DMS 273 (cell line): ENCODE measurements at regions not wholly inside any gene's neighbourhood (a gene's known extent, or its start where the extent isn't known, plus 50 kb on each side); places are given as distances from the start of the nearest gene placed in this dataset.

Source experiments
- DNase-seq: peaks from one replicate; lab custom pipeline; 2025; ENCODE audit not compliant: unreplicated experiment; lab: John Stamatoyannopoulos, UW

DNA sequence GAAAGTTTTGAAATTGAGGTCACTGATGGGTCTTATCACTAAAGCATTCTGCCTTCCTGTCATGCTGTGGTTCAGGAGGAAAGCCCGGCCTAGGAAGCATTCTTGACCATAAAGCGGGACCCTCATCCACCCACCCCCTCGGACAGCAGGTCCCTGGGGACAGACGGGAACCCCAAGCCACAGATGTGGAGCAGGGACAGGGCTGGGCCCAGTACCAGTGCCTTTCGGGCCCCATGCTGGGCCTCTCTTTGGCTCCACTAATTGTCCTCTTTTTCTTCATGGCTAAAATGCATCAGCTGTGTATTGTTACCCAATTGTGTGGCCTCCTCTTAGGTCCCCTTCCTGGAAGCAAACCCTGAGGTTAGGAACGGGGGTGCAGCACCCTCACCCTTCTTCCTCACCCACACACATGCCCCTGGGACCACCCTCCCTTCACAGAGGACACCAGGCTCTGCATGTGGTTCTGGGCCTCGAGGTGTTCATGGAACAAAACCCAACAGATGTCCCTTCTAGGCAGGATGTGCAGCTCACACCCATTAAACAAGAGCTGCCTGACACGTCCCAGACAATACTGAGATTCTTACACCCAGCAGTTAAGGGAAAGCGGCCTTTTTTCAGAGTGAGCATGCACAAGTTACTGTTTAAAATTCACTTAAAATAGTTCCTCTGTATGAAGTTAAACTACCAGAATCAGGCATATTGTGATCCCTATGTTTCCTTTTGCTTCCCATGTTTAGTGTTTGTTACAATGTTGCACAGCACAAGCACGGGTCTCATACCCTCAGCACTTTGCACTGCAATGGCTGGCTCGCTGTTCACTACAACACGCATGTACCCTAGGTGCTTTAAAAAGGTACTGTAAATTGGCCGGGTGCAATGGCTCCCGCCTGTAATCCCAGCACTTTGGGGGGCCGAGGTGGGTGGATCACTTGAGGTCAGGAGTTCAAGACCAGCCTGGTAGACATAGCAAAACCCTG is 807.6 kb downstream of the BRD1 start:
- no peak for DNase-seq

DNA sequence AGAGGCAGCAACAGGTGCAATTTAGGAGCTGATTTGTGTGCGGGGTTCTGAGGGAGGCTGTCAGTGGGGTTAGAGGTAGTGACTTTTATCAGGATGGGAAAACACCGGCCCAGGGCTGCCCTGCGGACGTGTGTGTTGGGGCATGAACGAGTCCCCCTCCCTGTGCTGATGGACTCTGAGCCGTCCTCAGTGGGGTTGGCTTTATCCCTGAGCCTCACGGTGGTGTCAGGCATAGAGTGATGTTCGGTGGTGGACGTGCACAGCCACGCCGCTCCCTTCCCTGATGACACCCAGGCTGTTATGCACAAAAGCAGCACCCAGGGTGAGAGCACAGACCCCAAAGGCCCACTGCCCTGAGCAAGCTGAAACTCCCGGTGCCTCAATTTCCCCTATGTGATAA is 809.1 kb downstream of the BRD1 start:
- no peak for DNase-seq

DNA sequence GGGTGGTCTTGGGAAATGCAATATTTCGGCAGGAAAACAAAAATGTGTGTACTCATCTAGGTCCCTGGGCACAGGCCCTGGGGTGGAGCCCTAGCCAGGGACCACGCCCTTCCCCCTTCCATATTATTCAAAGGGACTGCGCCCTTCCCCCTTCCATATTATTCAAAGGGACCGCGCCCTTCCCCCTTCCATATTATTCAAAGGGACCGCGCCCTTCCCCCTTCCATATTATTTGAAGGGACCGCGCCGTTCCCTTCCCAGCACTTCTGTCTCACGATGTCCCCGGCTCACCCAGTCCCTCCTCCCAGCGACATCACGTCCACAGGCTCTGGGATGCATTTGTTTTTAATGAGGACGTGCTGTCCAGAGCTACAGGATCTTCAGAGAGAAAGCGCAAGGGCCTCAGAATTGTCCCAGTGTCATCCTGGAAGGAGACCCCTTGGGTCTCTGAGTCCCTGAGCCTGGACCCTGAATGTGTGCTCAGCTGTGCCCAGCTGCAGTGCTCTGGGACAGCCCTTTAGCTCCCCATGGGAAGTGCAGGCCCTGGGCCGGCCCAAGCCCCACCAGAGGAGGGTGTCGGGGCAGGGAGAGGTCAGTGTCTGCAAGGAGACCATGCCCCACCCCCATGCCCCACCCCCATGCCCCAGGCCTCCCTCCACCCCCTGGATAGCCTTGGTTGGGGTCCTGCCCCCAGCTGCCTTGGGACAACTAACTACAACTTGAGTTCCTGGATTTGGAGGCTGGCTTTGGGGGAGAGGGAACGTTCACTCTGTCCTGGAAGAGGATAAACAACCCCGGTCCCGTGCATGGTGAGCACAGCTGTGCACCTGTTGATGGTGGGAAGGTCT is 810.0 kb downstream of the BRD1 start:
- no peak for DNase-seq

GRCh38 chr22:49016909-49017481 is 810.7 kb downstream of the BRD1 start:
- no peak for DNase-seq

DNA sequence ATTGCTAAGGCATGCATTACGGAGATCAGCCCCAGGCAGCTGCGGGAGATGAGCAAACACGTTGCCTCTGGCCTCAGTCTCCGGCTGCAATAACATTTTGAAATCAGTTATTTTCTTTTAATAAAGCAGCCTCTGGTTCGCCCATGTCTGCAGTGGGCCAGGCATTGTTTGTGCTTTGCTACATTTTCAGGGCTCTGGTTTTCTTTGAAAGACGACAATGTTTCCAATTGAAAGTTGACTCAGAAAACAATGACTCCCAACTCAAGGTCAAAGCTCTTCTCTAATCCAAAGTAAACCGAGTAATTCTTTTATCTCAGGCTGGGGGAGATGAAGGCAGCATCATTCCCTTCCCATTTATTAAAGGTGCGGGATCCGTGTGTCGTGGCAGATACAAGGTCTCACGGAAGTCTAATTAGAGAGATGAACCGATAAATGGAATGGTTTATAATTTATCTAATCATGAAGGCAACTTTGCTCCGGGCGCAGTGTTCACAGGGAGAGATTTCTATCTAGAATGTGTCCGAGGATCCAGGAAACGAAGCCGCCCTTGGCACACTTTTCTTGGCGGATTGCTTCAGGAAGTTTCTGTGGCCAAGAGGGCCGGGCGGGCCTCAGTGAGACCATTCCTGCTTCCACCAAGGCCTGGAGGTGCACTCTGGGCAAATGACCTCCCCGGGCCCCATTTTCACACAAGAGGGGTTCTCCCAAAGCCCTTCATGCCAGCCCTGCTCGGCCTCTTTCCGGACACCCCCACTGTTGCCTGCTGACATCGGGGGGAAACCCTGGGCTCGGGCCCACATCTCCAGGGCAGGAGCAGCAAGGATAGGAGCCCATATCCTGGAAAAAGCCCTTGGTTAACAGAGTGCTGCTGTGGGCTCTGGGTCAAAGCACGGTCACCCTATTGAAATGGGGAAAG is 811.4 kb downstream of the BRD1 start:
- no peak for DNase-seq

DNA sequence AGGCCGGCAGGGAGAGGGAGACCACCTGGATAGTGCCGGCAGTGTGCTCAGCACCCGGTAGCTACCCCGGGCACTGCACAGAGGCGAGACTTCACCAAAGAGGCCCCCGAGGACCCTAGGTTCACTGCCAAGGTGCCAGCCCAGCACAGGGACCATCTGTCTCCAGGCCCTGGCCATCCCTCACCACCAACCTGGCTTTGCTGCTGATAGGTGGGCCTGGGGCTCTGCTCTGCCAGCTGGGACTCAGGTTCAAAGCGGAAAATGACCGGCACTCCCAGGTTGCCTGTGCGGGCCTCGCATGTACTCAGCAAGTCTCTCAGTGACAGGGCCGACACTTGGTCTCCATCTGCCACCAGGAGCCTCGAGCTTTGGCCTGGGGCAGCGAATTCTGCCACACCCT is 812.2 kb downstream of the BRD1 start:
- no peak for DNase-seq

DNA sequence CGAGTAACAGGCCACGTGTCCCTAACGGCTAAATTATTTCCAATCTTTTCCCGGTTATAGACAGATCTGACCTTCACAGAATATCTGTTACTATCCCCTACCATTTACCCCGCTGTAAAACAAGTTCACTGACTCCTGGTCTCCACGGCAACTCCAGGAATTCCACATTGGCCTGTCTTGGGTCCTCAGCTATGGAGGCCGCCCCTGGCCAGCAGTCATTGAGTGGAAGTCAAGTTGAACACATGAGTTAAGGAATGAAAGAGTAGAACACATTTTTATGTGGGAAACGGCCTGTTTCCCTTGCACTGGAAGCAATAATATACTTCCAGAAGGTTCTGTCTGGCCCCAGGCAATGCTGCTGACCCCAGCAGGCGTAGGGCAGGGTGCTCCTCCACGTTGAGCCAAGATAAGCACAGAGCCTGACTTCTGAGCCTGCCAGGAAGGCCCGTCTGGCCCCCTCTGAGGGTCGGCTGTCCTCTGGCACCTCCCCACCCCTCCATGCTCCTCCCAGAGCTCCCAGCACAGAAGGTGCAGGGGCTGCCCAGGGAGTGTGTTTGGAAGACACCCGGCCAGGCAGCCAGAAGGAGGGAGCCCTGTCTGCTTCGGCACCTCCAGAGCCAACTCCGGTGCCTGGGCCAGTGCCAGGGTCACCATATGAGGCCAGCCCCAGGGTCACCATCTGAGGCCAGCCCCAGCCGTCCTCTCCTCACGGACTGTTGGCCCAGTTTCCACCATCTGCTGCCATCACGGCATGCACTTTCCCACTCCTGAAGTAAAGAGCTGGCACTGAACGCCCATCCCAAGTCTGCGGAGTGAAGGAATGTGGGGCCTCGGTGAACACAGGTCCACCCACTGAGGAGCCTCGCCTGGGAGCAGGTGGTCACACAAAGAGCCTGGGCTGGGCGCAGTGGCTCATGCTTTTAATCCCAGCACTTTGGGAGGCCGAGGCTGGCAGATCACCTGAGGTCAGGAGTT is 813.2 kb downstream of the BRD1 start:
- DNase-seq = no peak

DNA sequence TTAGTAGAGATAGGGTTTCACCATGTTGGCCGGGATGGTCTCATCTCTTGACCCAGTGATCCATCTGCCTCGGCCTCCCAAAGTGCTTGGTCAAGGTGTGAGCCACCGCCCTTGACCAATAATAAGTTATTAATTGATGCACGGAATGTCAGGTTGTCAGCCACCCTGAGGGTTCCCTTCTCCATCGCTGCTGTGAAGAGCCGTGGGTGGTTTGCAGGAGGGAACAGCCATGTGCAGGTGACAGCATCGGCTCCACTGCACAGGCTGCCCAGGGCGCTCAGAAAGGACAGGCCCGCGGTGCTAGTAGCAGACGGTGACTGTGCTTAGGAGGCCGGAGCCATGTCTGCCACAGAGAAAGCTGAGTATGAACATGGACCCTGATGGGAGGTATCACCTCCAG is 814.0 kb downstream of the BRD1 start:
- DNase-seq = no peak

- no peak for DNase-seq
Observed at GRCh38 chr22:49012712-49013395, 814.8 kb downstream of the BRD1 start.

GRCh38 chr22:49011769-49012648 is 815.7 kb downstream of the BRD1 start:
- DNase-seq = no peak

GRCh38 chr22:49011379-49011768 is 816.3 kb downstream of the BRD1 start:
- DNase-seq = no peak

- no peak for DNase-seq
Observed at GRCh38 chr22:49010901-49011300, 816.8 kb downstream of the BRD1 start.

DNA sequence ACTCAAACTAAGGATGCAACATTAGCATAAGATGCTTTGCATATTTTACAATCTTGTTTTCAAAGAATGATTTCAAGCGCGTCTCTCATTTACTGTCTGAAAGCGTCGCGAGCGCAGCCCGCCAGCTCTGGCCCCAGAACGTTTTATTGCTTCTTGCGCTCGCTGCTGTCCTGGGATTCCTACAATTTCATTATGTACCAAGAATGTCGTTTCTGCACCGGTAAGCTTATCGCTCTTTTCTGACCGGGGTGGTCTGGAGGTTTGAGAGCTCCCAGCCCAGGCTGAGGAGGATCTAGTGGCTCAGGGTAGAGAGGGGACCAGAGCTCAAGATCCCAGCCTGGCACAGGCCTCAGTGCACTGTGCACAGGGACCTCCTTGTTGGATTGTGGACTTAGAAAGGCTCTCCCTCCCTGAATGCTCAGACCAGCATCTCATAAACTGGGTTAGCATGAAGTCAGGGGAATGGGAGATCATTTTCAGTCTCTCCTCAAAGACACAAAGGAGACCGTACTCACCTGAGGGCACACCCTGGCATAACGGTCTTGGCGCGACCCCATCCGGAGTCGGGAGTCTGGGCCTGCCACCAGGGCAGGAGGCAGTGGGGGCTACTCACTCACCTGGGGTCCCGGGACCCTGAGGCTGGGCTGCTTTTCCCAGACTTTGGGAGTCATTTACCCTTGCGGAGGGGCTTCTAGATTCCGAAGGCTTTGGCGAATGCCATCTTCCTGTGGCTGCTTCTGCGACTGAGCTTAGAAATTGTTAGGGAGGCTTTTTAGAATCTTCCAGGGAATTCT is 817.4 kb downstream of the BRD1 start:
- no peak for DNase-seq

GRCh38 chr22:49009359-49010063 is 818.2 kb downstream of the BRD1 start:
- no peak for DNase-seq

DNA sequence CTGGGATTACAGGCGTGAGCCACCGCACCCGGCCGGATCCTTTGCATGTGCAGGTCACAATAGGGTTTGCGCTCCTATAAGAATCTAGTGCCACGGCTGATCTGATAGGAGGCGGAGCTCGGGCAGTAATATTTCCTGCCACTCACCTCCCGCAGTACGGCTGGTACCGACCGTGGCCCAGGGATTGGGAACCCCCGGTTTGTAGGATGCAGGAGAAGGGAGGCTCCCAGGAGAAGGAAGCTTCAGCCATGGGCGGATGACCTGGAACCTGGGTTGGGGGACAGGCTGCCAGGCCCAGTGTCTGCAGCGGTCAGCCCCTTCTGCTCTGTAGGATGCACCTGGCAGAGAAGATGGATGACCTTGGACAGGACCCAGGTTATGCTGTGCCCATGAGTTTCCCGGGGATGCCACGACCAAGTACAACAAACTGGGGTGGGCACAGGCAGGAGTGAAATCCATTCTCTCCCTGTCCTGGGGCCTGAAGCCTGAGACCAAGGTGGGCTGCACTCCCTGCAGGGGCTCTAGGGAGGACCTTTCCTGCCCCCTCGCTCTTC is 818.9 kb downstream of the BRD1 start:
- DNase-seq = no peak

DNA sequence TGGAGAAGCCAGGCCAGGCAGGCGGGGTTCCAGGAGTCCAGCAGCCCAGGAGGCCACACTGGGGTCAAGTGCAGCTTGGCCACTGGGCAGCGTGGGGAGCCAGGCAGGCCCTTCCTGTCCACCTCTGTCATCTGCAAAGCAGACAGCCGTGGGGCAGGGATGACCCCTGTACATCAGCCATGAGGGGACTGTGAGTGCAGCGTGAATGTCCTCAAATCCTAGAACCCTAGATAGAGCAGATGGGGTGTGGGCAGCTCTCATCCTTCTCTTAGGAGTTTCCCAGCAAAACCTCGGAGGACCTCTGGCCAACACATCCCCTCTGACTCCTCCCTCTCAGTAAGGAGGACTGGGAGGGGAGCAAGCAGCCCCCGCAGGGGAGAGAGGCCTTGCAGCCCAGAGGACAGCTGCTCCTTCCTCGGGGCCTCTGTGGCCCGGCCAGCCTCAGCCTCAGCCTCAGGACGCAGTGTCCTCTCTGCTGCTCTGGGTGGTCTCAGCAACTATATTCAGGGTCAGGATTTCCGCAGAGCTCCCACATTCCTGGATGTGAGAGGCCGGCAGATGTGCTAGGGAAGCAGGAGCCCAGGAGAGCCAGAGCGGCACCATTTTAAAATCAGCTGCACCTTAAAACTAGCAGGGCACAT is 820.5 kb downstream of the BRD1 start:
- DNase-seq = no peak
